WTC11 (cell line): ENCODE measurements at regions not wholly inside any gene's neighbourhood (a gene's known extent, or its start where the extent isn't known, plus 50 kb on each side); places are given as distances from the start of the nearest gene placed in this dataset.

Experiments used
- ATAC-seq: fragments of 200-7000 bp; cut with Tn5 transposase; 2 replicates; pipeline ENCODE4 v1.10.0; 2021; ENCODE audit warnings: mild to moderate bottlenecking, moderate library complexity
- CTCF ChIA-PET: fragments of 300-600 bp; sonication (Branson Sonifier 250); formaldehyde crosslinking; loops from one replicate; lab custom pipeline; 2021; ENCODE audit warnings: antibody characterized with exemption; lab: Charles Lee
- POLR2A ChIA-PET: fragments of 350-600 bp; sonication (Branson Sonifier 250); formaldehyde crosslinking; loops from one replicate; lab custom pipeline; 2021; ENCODE audit warnings: antibody characterized with exemption; lab: Charles Lee
- DNase-seq: peaks from one replicate; pipeline ENCODE4 v3.0.0; 2021; ENCODE audit warnings: low spot score
- H3K27ac Mint-ChIP-seq: 2 replicates; pipeline ENCODE4 v1.8.0; 2021; ENCODE audit warnings: mixed read lengths
- H3K27me3 Mint-ChIP-seq: 2 replicates; pipeline ENCODE4 v1.8.0; 2021; ENCODE audit warnings: low read depth, mild to moderate bottlenecking, moderate library complexity, mixed read lengths
- H3K36me3 Mint-ChIP-seq: 2 replicates; pipeline ENCODE4 v1.8.0; 2021; ENCODE audit warnings: mixed read lengths
- H3K4me1 Mint-ChIP-seq: 2 replicates; pipeline ENCODE4 v1.8.0; 2022; ENCODE audit warnings: mixed read lengths
- H3K4me3 Mint-ChIP-seq: 2 replicates; pipeline ENCODE4 v1.8.0; 2021; ENCODE audit warnings: mild to moderate bottlenecking, moderate library complexity, mixed read lengths
- H3K9me3 Mint-ChIP-seq: 2 replicates; pipeline ENCODE4 v1.8.0; 2021; ENCODE audit warnings: mixed read lengths
- E2F1 ChIP-seq: sonication (generic); formaldehyde crosslinking; IDR thresholded peaks from 2 replicates; pipeline ENCODE4 v1.8.0; 2022; ENCODE audit warnings: mild to moderate bottlenecking, missing genetic modification reagents
- E2F5 ChIP-seq: sonication (generic); formaldehyde crosslinking; IDR thresholded peaks from 2 replicates; pipeline ENCODE4 v1.8.1; 2022; ENCODE audit warnings: mild to moderate bottlenecking, moderate library complexity, missing genetic modification reagents
- ELF4 ChIP-seq: sonication (generic); formaldehyde crosslinking; IDR thresholded peaks from 2 replicates; pipeline ENCODE4 v1.8.1; 2022; ENCODE audit warnings: low read depth, mild to moderate bottlenecking, moderate library complexity, missing genetic modification reagents
- ESRRA ChIP-seq: sonication (generic); formaldehyde crosslinking; IDR thresholded peaks from 2 replicates; pipeline ENCODE4 v1.8.1; 2022; ENCODE audit warnings: mild to moderate bottlenecking, missing genetic modification reagents, borderline replicate concordance
- GRHL2 ChIP-seq: fragments of 250-450 bp; sonication (Bioruptor Pico); IDR thresholded peaks from 2 replicates; pipeline ENCODE4 v1.8.0; 2022; ENCODE audit warnings: mild to moderate bottlenecking, moderate library complexity; ENCODE audit not compliant: insufficient replicate concordance, severe bottlenecking
- MAX ChIP-seq: sonication (generic); formaldehyde crosslinking; IDR thresholded peaks from 2 replicates; pipeline ENCODE4 v1.8.0; 2022; ENCODE audit warnings: mild to moderate bottlenecking, missing genetic modification reagents
- MYBL2 ChIP-seq: sonication (generic); formaldehyde crosslinking; IDR thresholded peaks from 2 replicates; pipeline ENCODE4 v1.8.1; 2023; ENCODE audit warnings: mild to moderate bottlenecking, moderate library complexity, missing genetic modification reagents
- NFE2L1 ChIP-seq: sonication (generic); formaldehyde crosslinking; IDR thresholded peaks from 2 replicates; pipeline ENCODE4 v1.8.1; 2023; ENCODE audit warnings: missing genetic modification reagents
- NR1H2 ChIP-seq: sonication (generic); formaldehyde crosslinking; IDR thresholded peaks from 2 replicates; pipeline ENCODE4 v1.9.0; 2021; ENCODE audit warnings: mild to moderate bottlenecking, moderate library complexity, missing genetic modification reagents
- NR2C2 ChIP-seq: sonication (generic); formaldehyde crosslinking; IDR thresholded peaks from 2 replicates; pipeline ENCODE4 v1.8.0; 2022; ENCODE audit warnings: mild to moderate bottlenecking, missing genetic modification reagents
- SMAD4 ChIP-seq: sonication (generic); formaldehyde crosslinking; IDR thresholded peaks from 2 replicates; pipeline ENCODE4 v1.8.0; 2022; ENCODE audit warnings: mild to moderate bottlenecking, missing genetic modification reagents
- TP53 ChIP-seq: sonication (generic); formaldehyde crosslinking; IDR thresholded peaks from 2 replicates; pipeline ENCODE4 v1.8.1; 2023; ENCODE audit warnings: mild to moderate bottlenecking, missing genetic modification reagents
- ZNF317 ChIP-seq: sonication (generic); formaldehyde crosslinking; IDR thresholded peaks from 2 replicates; pipeline ENCODE4 v1.8.1; 2023; ENCODE audit warnings: low read depth, mild to moderate bottlenecking, moderate library complexity, missing genetic modification reagents, borderline replicate concordance
- ZNF512 ChIP-seq: sonication (generic); formaldehyde crosslinking; IDR thresholded peaks from 2 replicates; pipeline ENCODE4 v1.8.1; 2022; ENCODE audit warnings: missing genetic modification reagents, borderline replicate concordance
- ZSCAN18 ChIP-seq: fragments of 250-450 bp; sonication (Bioruptor Pico); IDR thresholded peaks from 2 replicates; pipeline ENCODE4 v2.1.2; 2022; ENCODE audit warnings: mild to moderate bottlenecking, moderate library complexity
- TF ChIP-seq, protein P1 (sequence below): sonication (generic); formaldehyde crosslinking; IDR thresholded peaks from 2 replicates; pipeline ENCODE4 v1.8.1; 2022; ENCODE audit warnings: low read depth, mild to moderate bottlenecking, moderate library complexity, missing genetic modification reagents, borderline replicate concordance
- TF ChIP-seq, protein P2 (sequence below): fragments of 250-450 bp; sonication (Bioruptor Pico); IDR thresholded peaks from 2 replicates; pipeline ENCODE4 v1.8.0; 2021; ENCODE audit warnings: mild to moderate bottlenecking
- TF ChIP-seq, protein P3 (sequence below): sonication (generic); formaldehyde crosslinking; IDR thresholded peaks from 2 replicates; pipeline ENCODE4 v1.8.1; 2022; ENCODE audit warnings: low read depth, missing genetic modification reagents, borderline replicate concordance

DNA sequence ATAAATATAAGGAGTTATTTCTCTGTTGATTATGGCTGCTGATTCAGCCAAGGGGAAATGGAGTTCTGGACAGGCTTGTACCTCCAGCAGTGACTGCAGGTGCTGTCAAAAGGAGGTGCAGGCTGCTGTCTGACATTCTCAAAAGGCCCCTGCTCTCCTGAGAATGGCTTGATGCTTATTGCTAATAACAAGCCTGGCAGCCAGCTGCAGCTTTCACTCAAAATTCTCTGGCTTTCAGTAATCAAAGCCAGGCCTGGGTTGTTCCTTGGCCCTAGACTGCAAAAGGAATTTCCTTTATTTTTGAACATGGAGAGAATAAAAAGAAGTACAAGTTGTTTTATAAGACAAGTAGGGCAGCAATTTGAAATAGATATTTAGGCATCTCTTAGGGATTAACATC is 575.9 kb downstream of the MID1IP1 start:
- ChIA-PET POLR2A (no interaction called here), CTCF (no interaction called here)
- DNase-seq (no peak), ATAC-seq (no peak)
- Mint-ChIP-seq H3K27me3 (0 out of 2 replicates have a peak, but pooled peaks cover 3% of the 10 kb centered on the region), H3K4me3 (no peak overlapping the region), H3K36me3 (no peaks in the 10 kb centered on the region), H3K27ac (no peak overlapping the region), H3K4me1 (no peaks in the 10 kb centered on the region), H3K9me3 (peaks cover 3% of the 10 kb centered on the region)
- TF ChIP-seq, protein P1, sequence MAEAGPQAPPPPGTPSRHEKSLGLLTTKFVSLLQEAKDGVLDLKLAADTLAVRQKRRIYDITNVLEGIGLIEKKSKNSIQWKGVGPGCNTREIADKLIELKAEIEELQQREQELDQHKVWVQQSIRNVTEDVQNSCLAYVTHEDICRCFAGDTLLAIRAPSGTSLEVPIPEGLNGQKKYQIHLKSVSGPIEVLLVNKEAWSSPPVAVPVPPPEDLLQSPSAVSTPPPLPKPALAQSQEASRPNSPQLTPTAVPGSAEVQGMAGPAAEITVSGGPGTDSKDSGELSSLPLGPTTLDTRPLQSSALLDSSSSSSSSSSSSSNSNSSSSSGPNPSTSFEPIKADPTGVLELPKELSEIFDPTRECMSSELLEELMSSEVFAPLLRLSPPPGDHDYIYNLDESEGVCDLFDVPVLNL (CRISPR knock-in tag): no peak
- TF ChIP-seq MAX (CRISPR knock-in tag): no peak
- TF ChIP-seq TP53 (CRISPR knock-in tag): no peak
- TF ChIP-seq ZNF317: no peak
- TF ChIP-seq SMAD4: no peak
- no peak for TF ChIP-seq NFE2L1 (CRISPR knock-in tag)
- TF ChIP-seq E2F1 (CRISPR knock-in tag): no peak
- no peak for TF ChIP-seq GRHL2
- no peak for TF ChIP-seq E2F5 (CRISPR knock-in tag)
- no peak for TF ChIP-seq NR2C2 (CRISPR knock-in tag)
- no peak for TF ChIP-seq ELF4 (CRISPR knock-in tag)

GRCh38 chrX:39377773-39378172 is 576.5 kb downstream of the MID1IP1 start:
- POLR2A ChIA-PET: no interaction called here
- no peaks in the 10 kb centered on the region for H3K4me1 Mint-ChIP-seq
- H3K27ac Mint-ChIP-seq: no peak overlapping the region

GRCh38 chrX:39381422-39381821 is 580.2 kb downstream of the MID1IP1 start:
- no peak for DNase-seq
- ATAC-seq: no peak
- ChIA-PET POLR2A (no interaction called here), CTCF (no interaction called here)
- H3K36me3 Mint-ChIP-seq: no peaks in the 10 kb centered on the region
- 0 out of 2 replicates have a peak, but pooled peaks cover 3% of the 10 kb centered on the region for H3K27me3 Mint-ChIP-seq
- peaks cover 3% of the 10 kb centered on the region for H3K9me3 Mint-ChIP-seq
- H3K4me1 Mint-ChIP-seq: no peaks in the 10 kb centered on the region
- H3K27ac Mint-ChIP-seq: no peak overlapping the region
- no peak overlapping the region for H3K4me3 Mint-ChIP-seq
- TF ChIP-seq MAX (CRISPR knock-in tag): no peak
- TF ChIP-seq ZSCAN18 (CRISPR knock-in tag): no peak
- no peak for TF ChIP-seq ESRRA
- TF ChIP-seq, protein P2, sequence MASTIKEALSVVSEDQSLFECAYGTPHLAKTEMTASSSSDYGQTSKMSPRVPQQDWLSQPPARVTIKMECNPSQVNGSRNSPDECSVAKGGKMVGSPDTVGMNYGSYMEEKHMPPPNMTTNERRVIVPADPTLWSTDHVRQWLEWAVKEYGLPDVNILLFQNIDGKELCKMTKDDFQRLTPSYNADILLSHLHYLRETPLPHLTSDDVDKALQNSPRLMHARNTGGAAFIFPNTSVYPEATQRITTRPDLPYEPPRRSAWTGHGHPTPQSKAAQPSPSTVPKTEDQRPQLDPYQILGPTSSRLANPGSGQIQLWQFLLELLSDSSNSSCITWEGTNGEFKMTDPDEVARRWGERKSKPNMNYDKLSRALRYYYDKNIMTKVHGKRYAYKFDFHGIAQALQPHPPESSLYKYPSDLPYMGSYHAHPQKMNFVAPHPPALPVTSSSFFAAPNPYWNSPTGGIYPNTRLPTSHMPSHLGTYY (CRISPR knock-in tag): no peak

More at GRCh38 chrX:39377773-39378172, 576.5 kb downstream of the MID1IP1 start:
- TF ChIP-seq MYBL2 (CRISPR knock-in tag): no peak
- no peak for TF ChIP-seq ZNF512 (CRISPR knock-in tag)
- no peak for TF ChIP-seq NR1H2 (CRISPR knock-in tag)
- TF ChIP-seq, protein P3, sequence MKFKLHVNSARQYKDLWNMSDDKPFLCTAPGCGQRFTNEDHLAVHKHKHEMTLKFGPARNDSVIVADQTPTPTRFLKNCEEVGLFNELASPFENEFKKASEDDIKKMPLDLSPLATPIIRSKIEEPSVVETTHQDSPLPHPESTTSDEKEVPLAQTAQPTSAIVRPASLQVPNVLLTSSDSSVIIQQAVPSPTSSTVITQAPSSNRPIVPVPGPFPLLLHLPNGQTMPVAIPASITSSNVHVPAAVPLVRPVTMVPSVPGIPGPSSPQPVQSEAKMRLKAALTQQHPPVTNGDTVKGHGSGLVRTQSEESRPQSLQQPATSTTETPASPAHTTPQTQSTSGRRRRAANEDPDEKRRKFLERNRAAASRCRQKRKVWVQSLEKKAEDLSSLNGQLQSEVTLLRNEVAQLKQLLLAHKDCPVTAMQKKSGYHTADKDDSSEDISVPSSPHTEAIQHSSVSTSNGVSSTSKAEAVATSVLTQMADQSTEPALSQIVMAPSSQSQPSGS (CRISPR knock-in tag): no peak
- Mint-ChIP-seq H3K27me3 (0 out of 2 replicates have a peak, but pooled peaks cover 3% of the 10 kb centered on the region), H3K36me3 (no peaks in the 10 kb centered on the region), H3K4me3 (no peak overlapping the region), H3K9me3 (peaks cover 3% of the 10 kb centered on the region)
- CTCF ChIA-PET: no interaction called here
- DNase-seq (no peak), ATAC-seq (no peak)
